HEK293 (cell line): ENCODE measurements at regions not wholly inside any gene's neighbourhood (a gene's known extent, or its start where the extent isn't known, plus 50 kb on each side); places are given as distances from the start of the nearest gene placed in this dataset.

Experiments used
- ZNF596 ChIP-seq: fragments of 450-650 bp; IDR thresholded peaks from 2 replicates; pipeline ENCODE4 v1.5.0; 2018; ENCODE audit warnings: missing biosample characterization, mild to moderate bottlenecking, missing genetic modification characterization, moderate library complexity
- TF ChIP-seq, protein P1 (sequence below): fragments of 450-650 bp; formaldehyde crosslinking; IDR thresholded peaks from 2 replicates; pipeline ENCODE4 v1.5.1; 2016; ENCODE audit warnings: missing biosample characterization, missing genetic modification characterization
- TF ChIP-seq, protein P2 (sequence below): fragments of 450-650 bp; formaldehyde crosslinking; IDR thresholded peaks from 2 replicates; pipeline ENCODE4 v1.5.0; 2017; ENCODE audit warnings: missing biosample characterization, missing genetic modification characterization, borderline replicate concordance

DNA sequence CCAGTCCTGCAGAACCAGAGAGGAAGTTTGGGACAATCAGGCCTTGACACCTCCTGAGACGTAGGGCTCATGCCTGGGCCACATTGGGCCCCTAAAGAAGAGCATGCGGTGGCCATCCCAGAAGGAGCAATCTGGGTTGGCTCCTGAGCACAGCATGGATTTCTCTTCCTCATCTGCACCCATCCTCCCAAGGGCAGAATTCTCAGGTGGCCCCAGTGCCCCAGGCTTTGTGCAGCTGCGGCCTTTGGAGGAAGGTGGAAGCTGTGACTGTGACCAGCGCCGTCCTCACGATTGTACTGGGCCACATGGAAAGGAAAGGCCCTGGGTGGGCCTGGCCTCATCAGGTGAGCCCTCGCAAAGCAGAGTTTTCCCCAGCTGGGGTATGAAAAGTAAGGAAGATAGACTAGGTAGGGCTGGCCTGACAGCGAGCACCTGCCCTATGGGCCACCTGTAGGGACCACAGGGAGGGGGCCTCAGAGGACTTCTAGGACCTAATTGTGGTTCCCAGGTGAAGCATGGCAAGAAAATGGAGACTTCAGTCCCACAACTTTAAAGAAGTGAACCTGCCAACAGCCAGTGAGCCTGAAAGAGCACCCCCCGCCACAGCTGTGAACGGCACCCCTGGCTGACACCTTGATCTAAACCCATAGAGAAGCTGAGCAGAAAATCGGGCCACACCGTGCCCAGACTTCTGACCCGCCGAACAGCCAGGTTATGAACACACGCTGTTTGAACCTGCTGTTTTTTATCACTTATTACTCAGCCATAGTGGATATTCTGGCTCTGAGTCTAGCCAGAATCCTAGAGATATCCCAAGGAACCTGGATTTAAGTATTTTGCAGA is 164.1 kb downstream of the IRX2 start:
- no peak for TF ChIP-seq ZNF596
- TF ChIP-seq, protein P1, sequence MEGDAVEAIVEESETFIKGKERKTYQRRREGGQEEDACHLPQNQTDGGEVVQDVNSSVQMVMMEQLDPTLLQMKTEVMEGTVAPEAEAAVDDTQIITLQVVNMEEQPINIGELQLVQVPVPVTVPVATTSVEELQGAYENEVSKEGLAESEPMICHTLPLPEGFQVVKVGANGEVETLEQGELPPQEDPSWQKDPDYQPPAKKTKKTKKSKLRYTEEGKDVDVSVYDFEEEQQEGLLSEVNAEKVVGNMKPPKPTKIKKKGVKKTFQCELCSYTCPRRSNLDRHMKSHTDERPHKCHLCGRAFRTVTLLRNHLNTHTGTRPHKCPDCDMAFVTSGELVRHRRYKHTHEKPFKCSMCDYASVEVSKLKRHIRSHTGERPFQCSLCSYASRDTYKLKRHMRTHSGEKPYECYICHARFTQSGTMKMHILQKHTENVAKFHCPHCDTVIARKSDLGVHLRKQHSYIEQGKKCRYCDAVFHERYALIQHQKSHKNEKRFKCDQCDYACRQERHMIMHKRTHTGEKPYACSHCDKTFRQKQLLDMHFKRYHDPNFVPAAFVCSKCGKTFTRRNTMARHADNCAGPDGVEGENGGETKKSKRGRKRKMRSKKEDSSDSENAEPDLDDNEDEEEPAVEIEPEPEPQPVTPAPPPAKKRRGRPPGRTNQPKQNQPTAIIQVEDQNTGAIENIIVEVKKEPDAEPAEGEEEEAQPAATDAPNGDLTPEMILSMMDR (tag by site-specific recombination), result no peak
- TF ChIP-seq, protein P2, sequence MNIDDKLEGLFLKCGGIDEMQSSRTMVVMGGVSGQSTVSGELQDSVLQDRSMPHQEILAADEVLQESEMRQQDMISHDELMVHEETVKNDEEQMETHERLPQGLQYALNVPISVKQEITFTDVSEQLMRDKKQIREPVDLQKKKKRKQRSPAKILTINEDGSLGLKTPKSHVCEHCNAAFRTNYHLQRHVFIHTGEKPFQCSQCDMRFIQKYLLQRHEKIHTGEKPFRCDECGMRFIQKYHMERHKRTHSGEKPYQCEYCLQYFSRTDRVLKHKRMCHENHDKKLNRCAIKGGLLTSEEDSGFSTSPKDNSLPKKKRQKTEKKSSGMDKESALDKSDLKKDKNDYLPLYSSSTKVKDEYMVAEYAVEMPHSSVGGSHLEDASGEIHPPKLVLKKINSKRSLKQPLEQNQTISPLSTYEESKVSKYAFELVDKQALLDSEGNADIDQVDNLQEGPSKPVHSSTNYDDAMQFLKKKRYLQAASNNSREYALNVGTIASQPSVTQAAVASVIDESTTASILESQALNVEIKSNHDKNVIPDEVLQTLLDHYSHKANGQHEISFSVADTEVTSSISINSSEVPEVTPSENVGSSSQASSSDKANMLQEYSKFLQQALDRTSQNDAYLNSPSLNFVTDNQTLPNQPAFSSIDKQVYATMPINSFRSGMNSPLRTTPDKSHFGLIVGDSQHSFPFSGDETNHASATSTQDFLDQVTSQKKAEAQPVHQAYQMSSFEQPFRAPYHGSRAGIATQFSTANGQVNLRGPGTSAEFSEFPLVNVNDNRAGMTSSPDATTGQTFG (tag by site-specific recombination), result no peak
